Coronary artery (tissue), 2 donors: ENCODE measurements at regions not wholly inside any gene's neighbourhood (a gene's known extent, or its start where the extent isn't known, plus 50 kb on each side); places are given as distances from the start of the nearest gene placed in this dataset.

ENCODE experiments used
- DNase-seq: peaks from one replicate; pipeline ENCODE4 v3.0.0-alpha.2; 2017; ENCODE audit warnings: low spot score
- H3K27ac ChIP-seq, 2 donors: fragments of 200-600 bp; sonication (generic); one replicate each; pipeline ENCODE4 v1.5.1; 2016 to 2019
- H3K4me3 ChIP-seq: fragments of 200-600 bp; sonication (generic); 2 replicates; pipeline ENCODE4 v1.5.1; 2016; ENCODE audit warnings: mild to moderate bottlenecking, moderate library complexity
- CTCF ChIP-seq: fragments of 200-600 bp; sonication (generic); IDR thresholded peaks from one replicate; pipeline ENCODE4 v1.5.1; 2019; ENCODE audit warnings: antibody characterized with exemption

- no peak for TF ChIP-seq CTCF
- no peak for DNase-seq
- no peak overlapping the region for H3K27ac ChIP-seq
- H3K4me3 ChIP-seq = no peak overlapping the region
Measured at GRCh38 chr3:43221076-43221475, 65.3 kb upstream of the SNRK start.

GRCh38 chr3:43219616-43220015 is 66.7 kb upstream of the SNRK start:
- no peak overlapping the region for H3K4me3 ChIP-seq
- no peak overlapping the region for H3K27ac ChIP-seq
- no peak for DNase-seq
- TF ChIP-seq CTCF = no peak

- Histone ChIP-seq H3K27ac (no peak overlapping the region), H3K4me3 (no peak overlapping the region)
- DNase-seq = no peak
- no peak for TF ChIP-seq CTCF
Measured at GRCh38 chr3:43218921-43219320, 67.4 kb upstream of the SNRK start.

- no peak for TF ChIP-seq CTCF
- no peak overlapping the region for H3K27ac ChIP-seq
- no peak for DNase-seq
- H3K4me3 ChIP-seq = no peak overlapping the region
Measured at GRCh38 chr3:43218156-43218555, 68.2 kb upstream of the SNRK start.

- H3K27ac ChIP-seq = no peak overlapping the region
- H3K4me3 ChIP-seq = no peak overlapping the region
- DNase-seq = no peak
- TF ChIP-seq CTCF = no peak
Measured at GRCh38 chr3:43217633-43218032, 68.7 kb upstream of the SNRK start.

GRCh38 chr3:43217206-43217605 is 69.1 kb upstream of the SNRK start:
- DNase-seq = no peak
- H3K27ac ChIP-seq = no peak overlapping the region
- H3K4me3 ChIP-seq = no peak overlapping the region
- TF ChIP-seq CTCF = no peak

GRCh38 chr3:43215663-43216275 is 70.6 kb upstream of the SNRK start:
- no peak overlapping the region for H3K27ac ChIP-seq
- DNase-seq = no peak
- H3K4me3 ChIP-seq = no peak overlapping the region
- TF ChIP-seq CTCF = no peak
